GM03348 (cell line): ENCODE measurements at regions not wholly inside any gene's neighbourhood (a gene's known extent, or its start where the extent isn't known, plus 50 kb on each side); places are given as distances from the start of the nearest gene placed in this dataset.
"Not testable (repeated sequence)": the region's sequence is repeated elsewhere in the genome, so short reads cannot be mapped to it uniquely, and the experiment has no call there.

Source experiments
- DNase-seq: peaks from one replicate; pipeline ENCODE4 v3.0.0; 2012; ENCODE audit warnings: low spot score

DNA sequence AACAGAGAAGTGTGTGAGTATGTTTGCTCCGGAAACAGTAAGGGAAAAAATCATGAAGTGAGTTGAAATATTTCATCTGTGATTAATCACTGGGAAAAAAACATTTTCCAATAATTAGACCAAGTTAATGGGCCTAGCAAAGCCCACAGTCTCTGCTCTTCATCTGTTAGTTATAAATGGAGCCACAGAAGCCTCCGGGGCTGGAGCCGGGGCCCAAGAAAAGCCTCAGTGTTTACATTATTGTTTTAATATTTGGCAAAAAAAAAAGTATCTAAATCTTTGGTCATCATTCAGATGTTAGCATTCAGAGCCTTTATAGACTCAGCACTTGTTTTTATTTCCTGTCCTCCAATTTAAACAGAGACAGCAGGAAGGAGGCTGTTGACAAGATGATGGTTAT is 115.0 kb downstream of the UBE2U start:
- no peak for DNase-seq

DNA sequence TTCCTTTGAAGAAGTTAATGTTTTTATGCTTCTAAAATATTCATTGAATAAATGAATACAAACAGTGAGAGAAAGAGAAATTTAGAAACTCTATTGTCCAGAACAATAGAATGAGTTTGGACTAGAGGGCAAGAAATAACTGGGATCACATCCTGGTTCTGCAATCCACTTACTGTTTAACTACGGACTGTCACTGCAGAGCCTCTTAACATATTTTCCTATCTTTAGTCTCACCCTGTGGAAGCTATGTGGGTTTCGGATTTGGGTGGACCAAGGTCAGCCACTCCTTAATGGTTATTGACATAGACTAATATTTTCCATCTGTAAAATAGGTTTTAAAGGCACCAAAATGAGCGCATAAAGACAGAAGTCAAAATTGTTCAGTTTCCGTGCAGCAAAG is 116.6 kb downstream of the UBE2U start:
- DNase-seq, result no peak

DNA sequence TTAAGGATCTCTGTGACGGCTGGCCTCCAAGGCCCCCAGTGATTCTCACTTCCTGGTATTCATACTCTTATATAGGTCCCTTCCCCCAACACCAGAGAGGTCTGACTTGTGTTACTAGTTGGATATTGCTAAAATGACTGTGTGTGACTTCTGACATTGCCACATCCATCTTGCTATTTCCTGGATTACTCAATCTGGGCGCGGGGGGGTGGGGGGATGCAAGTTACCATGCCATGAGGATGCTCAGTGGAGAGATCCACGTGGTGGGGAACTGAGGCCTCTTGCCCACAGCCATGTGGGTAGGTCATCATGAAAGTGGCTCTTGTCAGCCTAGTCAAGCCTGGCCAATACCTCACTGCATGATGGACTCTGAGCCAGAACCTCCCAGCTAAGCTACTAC is 117.0 kb downstream of the UBE2U start:
- DNase-seq, result peak; percentile 41

DNA sequence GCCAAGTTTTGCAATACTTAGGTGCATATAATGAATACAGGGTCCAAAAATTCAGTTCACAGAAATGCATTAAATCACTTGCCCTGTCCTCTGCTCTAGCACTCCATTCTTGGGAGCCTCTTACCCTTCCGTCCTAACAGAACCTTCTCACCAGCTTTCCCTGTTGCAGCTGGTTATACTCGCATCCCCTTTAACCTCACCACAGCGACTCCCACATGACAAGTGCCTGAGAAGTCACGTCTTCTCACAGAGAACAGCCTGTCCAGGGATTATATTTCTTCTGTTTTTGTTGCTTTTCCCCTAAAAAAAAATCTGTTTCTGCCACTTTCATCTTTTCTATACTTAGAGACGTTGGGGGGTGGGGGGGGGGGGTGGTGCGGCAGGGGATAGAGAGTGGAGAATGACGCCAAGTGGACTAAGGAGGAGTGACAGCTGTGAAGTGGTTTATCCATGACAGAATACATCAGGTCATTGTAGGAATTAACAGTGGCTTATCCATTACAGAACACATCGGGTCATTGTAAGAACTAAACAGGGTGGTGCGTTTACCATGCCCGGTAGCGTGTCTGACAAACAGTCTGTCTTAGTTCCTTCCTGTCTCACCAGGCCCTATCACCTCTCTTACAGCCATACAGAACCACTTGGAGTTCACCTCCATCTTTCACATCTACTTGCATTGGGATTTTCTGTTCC is 117.6 kb downstream of the UBE2U start:
- DNase-seq, result no peak

DNA sequence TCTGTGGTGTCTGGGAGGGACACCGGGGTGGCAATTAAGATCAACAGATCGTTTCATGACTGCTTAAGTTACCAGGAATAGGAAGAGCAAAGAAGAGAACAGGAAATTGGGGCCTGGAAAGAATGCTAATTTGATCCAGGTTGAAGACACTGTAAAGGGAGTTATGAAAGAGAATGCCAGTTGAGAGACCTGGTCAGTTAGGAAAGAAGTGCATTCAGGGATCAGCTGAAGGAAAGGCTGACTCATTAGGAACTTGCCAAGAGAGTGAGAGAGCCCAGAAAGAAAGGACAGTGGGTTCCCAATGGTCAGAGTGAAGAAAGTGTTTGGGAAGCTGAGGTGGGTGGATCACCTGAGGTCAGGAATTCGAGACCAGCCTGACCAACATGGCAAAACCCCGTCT is 119.6 kb downstream of the UBE2U start:
- DNase-seq, result no peak

DNA sequence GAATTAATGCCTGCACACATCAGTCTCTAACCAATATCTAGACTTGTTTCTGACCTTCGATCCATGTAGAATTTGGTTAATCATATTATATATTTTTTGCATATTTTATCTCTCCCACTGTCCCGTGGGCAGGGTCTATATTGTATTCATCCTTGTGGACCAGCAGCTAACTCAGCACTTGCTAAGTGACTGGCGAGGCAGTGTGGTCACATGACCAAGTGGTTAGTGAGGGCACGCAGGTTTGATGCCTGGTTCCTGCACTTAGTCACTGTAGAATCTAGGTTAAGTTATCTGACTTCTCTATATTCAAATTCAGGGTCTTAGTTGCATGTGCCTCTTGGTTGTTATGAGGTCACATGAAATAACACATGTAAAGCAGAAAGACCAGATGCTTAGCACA is 120.5 kb downstream of the UBE2U start:
- no peak for DNase-seq

DNA sequence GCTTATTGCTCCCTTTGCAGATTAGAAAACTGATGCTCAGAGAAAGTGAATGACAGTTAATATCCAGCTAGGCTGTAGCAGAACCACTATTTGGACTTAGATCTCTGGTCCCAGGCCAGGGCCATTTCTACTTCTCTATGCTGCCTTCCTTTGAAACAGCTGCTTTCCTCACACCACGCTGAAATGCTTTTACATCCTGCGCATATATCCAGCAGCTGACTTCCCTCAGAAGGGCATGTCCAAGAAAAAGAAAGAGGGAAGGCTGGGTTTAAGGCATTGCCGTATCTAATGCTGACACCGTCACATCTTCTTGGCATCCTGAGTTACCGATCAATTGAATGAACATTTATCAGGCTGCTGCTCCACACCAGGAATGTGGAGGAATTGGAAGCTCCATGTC is 122.4 kb downstream of the UBE2U start:
- DNase-seq, result no peak

DNA sequence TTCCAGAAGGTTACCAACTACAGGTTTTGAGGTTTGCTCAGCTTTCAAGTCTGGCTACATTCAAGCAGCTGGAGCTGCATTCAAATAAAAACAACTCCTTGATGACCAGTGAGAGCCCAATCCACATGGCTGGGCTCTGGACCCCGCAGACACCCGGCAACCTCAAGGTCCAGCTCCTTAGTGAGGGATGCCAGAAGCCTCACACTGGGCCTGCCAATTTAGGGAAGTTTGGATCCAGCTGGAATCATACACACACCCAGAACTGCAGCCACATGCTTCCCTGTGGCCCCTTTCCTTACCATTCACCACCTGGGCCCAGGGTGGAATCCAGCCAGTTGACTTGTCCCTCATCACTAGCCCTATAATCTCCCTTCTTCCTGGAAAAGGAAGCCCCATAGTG is 123.7 kb downstream of the UBE2U start:
- no peak for DNase-seq

DNA sequence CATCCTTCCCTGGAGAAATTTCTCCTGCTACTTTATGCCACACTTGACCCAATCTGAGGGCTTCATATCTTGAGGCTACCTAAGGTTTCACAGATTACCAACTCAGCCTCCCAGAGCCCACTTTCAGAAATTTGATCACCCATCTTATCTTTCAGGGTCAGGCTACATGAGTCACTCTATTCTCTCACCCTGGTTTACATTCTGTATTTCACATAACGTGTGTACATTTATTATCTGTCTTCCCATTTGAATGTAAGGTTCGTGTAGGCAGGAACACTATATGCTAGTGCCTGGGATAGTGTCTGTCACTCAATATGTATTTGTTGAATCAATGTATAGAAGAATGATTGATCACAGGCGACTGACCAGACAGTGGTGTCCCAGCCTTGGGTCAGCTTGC is 124.8 kb downstream of the UBE2U start:
- DNase-seq, result no peak

DNA sequence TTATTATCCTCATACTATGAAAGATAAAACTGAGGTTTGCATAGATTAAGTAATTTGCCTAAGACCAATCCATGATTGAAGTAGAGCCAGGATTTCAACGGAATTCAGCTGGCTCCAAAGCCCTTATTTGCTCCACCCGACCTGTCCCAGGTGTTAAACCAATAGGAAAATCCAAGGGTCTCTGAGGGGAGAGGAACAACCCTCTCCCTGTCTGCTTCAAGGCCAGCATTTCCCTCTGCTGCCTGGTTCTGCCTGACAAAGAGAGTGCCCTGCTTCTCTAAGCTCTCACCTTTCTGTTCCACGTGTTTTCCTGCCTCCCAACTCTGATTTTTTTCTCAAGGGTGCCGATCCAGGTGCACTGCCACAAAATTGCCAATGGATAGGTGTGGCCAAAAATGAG is 127.4 kb downstream of the UBE2U start:
- no peak for DNase-seq

DNA sequence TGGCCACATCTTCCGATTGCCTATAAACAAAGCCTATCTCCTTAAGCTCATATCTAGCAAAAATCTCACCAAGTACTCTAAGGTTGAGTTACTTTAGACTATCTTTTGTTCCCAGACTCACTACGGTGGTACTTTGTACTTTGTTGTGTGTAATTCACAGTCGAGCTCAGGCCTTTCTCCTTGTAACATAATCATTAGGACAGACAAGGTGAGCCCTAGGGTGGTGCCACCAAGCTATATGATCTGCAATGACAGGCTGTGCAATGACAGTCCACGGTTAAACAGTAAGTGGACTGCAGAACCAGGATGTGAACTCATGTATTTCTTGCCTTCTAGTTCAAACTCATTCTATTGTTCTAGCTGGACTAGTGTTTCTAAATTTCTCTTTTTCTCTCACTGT is 132.2 kb downstream of the UBE2U start:
- DNase-seq, result no peak

DNA sequence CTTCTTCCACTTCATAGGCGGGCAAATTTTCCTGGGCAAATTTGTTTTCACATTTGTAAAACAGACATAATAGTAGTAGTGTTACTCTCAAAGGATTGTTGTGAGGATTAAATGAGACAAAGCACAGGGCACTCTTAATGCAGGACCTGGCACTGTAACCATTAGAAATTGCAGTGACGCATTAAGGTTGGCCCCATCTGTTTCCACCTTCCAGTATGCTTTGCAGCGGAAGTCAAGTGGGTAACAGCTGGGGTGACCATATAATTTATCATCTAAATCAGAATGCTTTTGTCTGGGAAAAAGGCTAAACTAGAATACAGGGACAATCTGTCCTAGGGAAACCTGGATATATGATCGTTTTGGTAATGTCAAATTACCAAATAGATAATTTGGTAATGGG is 132.5 kb upstream of the CACHD1 start:
- DNase-seq, result no peak

DNA sequence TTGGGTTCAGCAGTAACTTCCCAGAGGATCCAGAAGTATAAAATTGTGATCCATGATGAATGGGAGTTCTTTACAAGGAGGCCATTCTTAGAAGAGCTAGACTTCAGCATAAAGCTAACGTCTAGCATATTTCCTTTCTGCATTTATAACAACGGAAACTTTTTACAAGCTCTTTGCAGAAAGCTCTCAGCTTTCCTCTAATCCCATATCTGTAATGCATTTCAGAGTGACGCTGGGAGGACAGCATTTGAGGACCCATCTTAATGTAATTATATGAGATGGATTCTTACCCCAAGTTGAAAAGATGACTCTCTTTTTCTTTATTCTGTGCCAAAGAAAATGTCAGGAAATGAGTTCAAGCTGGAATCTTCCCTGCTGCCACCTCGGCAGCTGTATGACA is 132.0 kb upstream of the CACHD1 start:
- DNase-seq, result no peak

DNA sequence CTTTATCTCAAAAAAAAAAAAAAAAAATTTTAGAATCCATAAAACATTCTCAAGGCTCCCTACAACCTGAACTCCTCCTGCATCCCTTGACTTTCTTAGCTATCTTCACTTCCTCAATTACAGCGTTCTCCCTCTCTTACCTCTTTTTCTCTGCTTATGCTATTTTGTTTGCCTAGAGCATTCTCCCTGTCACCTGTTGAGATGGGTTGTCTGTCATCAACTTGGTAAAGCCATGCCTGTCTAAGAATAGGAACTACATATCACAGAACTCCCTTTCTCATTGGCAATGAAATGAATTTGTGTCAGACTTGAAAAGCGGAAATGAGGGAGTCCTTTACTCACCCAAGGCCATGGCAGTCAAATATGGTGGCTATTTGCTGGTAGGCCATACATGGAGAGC is 129.6 kb upstream of the CACHD1 start:
- no peak for DNase-seq

DNA sequence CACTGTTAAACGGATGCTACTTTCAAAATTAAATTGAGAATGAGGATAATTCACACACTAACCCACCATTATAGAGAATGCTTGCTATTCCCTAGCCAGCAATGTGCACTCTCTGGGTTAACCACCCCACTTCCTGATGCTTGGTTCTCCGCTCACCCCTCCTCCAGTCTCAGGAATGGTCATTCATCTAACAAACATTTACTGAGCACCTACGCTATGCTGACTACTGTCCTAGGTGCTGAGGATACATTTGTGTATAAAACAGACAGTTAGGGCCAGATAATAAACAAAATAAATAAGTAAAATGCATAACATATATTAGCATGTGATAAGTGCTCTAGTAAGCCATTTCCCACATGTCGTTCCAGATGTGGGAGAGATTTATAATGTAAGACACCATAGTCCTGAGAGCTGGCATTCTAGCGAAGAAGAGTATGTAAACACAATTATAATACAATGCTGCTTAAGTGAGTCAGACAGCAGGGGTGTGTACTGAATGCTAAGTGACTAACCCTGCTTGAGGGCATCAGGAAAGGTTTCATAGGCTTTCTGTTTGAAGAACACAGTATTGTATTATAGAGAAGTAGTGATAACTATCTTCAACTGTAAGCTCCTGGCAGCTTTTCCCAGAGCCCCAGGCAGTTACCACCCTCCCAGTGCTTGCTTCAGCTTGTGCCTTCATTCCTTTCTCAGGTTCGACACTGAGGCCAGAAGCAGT is 126.7 kb upstream of the CACHD1 start:
- peak; percentile 49 for DNase-seq

DNA sequence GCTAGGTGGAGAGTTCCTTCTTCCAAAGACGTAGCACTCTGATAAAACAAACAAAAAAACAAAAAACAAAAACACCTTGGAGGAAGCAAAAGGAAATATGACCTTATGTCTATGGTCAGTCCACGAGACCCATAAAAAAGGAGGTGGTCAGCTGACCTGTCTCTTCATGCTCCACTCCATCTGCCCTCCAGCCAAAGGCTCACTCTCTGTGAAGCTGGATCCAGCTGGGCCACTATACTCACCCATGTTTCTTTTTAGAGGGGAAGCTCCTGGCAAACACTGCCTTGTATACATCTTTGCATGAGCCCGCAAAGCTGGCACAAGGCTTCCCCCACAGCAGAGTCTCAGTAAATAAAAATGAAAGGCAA is 126.1 kb upstream of the CACHD1 start:
- DNase-seq, result no peak

DNA sequence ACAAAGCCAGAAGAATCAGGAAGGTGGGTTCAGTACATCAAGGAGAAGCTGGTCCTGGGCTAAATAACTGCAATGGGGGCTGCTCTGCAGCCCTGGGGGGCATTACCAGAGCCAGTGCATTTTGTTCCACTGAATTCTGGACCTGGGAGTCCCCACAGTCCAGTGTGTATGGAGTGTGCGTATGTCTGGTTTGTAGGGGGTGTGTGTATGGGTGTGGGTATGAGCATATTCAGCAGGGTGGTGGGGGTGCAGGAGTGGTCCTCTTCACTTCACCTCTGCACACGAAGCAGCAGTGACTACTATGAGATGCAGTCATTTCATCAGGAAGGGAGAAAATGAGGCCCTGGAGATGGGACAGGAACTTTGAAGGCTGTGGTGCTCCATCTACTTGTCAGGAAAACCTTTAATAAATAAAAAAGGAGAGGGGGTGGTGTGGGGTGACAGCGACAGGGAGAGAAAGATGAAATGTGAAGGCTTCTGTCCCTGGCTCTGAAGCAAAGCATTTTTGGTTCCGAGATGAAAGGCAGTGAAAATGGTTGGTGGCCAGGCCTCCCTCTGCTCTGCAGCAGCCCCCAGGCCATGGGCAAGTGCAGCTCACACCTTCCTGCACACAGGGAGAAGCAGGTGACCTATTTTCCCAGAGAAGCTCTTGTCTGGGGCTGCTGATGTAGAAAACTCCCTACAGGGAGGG is 121.5 kb upstream of the CACHD1 start:
- DNase-seq, result no peak

DNA sequence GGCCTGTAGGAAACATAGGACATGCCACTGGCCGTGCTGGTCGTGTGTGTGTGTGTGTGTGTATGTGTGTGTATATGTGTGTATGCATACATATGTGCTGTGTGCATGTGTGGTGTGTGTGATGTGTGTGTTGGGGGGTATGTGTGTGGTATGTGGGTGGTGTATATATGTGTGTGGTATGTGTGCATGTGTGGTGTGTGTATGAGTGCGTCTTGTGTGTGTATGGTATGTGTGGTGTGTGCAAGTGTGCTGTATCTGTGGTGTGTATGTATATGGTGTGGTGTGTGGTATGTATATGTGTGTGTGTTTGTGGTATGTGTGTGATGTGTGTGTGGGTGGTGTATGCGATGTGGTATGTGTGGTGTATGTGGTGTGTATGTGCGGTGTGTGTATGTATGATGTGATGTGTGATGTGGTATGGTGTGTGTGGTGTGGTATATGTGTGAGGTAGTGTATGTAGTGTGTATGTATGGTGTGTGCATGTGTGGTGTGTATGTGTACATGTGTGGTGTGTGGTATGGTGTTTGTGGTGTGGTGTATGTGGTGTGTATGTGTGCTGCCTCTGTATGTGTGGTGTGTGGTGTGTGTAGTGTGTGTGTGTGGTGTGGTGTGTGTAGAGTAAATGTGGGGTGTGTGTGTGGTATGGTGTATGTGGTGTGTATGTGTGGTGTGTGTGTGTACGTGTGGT is 120.8 kb upstream of the CACHD1 start:
- no peak for DNase-seq

DNA sequence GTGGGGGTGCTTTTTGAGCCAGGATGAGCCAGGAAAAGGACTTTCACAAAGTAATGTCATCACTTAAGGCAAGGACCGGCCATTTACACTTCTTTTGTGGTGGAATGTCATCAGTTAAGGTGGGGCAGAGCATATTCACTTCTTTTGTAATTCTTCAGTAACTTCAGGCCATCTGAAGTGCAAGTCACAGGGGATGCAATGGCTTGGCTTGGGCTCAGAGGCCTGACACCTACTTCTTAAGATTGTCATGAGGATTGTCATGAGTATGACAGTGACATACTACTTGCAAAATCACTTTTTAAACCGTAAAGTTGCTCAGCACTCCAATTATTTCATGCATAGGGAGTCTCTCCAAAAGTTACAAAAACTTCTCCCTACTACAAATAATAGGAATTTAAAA is 114.4 kb upstream of the CACHD1 start:
- DNase-seq, result not testable (repeated sequence)

DNA sequence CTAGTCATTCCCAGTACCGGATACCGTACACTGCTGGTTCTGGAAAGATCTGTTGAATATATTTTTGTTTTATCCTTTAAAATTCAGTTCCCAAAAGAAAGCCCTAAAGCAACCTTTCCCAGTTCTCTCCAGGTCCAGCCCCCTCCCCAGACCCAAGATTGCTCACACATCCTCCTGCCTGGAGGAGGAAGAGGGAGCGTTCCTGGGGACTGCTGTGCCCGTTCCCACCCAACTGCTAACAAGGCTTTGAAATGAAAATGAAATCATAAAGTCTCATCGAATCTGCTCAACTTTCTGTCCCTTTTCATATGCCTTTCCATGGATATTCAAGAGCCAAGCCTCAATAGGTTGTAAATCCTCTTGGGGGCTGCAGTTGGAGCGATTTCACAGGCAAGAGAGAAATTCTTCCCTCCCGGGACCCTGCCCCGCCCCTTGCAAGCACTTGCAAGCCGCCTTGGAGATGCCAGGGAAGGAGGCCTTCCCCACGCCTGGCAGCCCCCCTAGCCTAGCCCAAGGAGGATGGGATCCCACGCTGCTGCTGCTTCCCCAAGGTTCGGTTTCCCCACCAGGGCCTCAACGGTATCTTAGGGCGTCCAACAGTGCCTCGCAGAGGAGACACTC is 113.2 kb upstream of the CACHD1 start:
- DNase-seq, result no peak

DNA sequence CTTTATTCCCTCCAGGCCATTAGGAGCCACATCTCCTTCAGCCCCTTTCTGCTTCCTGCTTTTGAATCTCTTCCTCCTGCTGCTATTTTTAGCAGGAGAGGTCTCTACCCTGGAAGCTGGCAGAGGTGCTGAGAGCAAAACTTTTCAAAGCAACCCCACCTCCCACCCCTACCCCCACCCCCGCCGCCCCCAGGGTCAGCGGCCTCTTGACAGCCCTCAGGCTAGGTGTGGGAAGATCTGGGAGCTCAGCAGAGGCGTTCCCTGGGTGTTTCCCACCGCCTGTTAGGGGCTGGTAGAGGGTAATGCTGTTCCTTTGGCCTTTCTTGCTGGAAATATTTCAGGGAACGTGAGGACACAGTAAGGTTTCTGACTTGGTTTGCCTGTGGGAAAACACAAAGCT is 112.5 kb upstream of the CACHD1 start:
- DNase-seq, result no peak

DNA sequence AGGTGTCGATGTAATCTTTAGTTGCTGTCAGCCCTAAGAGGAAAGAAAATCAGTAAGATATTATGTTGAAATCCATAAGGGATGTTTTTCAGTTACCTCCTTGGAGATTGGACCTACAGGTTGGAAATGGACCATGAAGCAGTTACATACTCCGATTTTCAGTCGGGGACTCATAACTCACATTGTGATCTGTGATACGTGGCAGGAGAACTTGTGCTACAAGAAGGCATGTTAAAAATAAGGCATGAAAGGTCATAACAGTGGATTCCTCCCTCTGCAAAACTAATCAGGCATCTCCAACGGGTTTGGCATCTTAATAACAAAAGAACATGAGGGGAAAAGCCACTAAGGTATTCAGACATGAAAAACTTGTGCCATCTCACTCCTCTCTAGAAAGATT is 111.2 kb upstream of the CACHD1 start:
- no peak for DNase-seq

DNA sequence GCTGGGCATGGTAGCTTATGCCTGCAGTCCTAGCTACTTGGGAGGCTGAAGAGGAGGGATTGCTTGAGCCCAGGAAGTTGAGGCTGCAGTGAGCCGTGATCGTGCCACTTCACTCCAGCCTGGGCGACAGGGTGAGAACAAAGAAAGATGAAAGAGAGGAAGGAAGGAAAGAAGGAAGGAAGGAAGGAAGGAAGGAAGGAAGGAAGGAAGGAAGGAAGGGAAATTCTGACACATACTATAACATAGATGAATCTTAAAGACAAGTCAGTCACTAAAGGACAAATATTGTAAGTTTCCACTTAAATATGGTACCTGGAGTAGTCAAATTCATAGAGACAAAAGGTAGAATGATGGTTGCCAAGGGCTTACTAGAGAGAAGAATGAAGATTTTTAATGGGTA is 108.0 kb upstream of the CACHD1 start:
- DNase-seq, result no peak
